ENCODE measurements at regions not wholly inside any gene's neighbourhood (a gene's known extent, or its start where the extent isn't known, plus 50 kb on each side); places are given as distances from the start of the nearest gene placed in this dataset.
A peak's percentile ranks its signal among the peaks of the same experiment; 100 is the strongest.

GRCh38 chr13:111844222-111844671 lies 222.7 kb upstream of the SOX1 start:
- DNase-seq = no peak

- no peak for DNase-seq
These were observed 222.3 kb upstream of the SOX1 start for GRCh38 chr13:111844682-111845081.

GRCh38 chr13:111845621-111846351 lies 221.2 kb upstream of the SOX1 start:
- DNase-seq = no peak

GRCh38 chr13:111846391-111847159 lies 220.4 kb upstream of the SOX1 start:
- DNase-seq = peak in 1 of 2 experiments; percentile 20

GRCh38 chr13:111847964-111848363 lies 219.0 kb upstream of the SOX1 start:
- no peak for DNase-seq

- no peak for DNase-seq
These were observed 216.5 kb upstream of the SOX1 start for GRCh38 chr13:111850458-111850857.

GRCh38 chr13:111850976-111851375 lies 216.0 kb upstream of the SOX1 start:
- DNase-seq = no peak

GRCh38 chr13:111852725-111853518 lies 214.0 kb upstream of the SOX1 start:
- DNase-seq = peak in 1 of 2 experiments; percentile 17

GRCh38 chr13:111853721-111854120 lies 213.2 kb upstream of the SOX1 start:
- no peak for DNase-seq

GRCh38 chr13:111854403-111854802 lies 212.5 kb upstream of the SOX1 start:
- no peak for DNase-seq

GRCh38 chr13:111855191-111855590 lies 211.8 kb upstream of the SOX1 start:
- DNase-seq = no peak

- DNase-seq = no peak
These were observed 211.2 kb upstream of the SOX1 start for GRCh38 chr13:111855786-111856185.

GRCh38 chr13:111856571-111856970 lies 210.4 kb upstream of the SOX1 start:
- DNase-seq = no peak

GRCh38 chr13:111857336-111857735 lies 209.6 kb upstream of the SOX1 start:
- DNase-seq = no peak

- no peak for DNase-seq
These were observed 208.9 kb upstream of the SOX1 start for GRCh38 chr13:111857846-111858560.

GRCh38 chr13:111858571-111858970 lies 208.4 kb upstream of the SOX1 start:
- no peak for DNase-seq

GRCh38 chr13:111859354-111860230 lies 207.4 kb upstream of the SOX1 start:
- DNase-seq = no peak

GRCh38 chr13:111860231-111860552 lies 206.8 kb upstream of the SOX1 start:
- no peak for DNase-seq

GRCh38 chr13:111861319-111861718 lies 205.6 kb upstream of the SOX1 start:
- no peak for DNase-seq

- no peak for DNase-seq
These were observed 205.1 kb upstream of the SOX1 start for GRCh38 chr13:111861766-111862366.

All from NCI-H524 (cell line).